Stomach (tissue), 8 donors: ENCODE measurements at regions not wholly inside any gene's neighbourhood (a gene's known extent, or its start where the extent isn't known, plus 50 kb on each side); places are given as distances from the start of the nearest gene placed in this dataset.

Experiments
- DNase-seq, 2 donors: peaks; one replicate each; pipeline versions ENCODE4 v3.0.0 to v3.0.0-alpha.2; 2013 to 2019
- H3K27ac ChIP-seq, 5 donors: fragments of 200-600 bp in 4 of 5; sonication (generic) in 4 of 5; one replicate each; pipeline ENCODE4 v1.5.1; 2013 to 2019; ENCODE audit warnings: mild to moderate bottlenecking in 1 of 5, moderate library complexity in 1 of 5
- H3K27me3 ChIP-seq, 3 donors: fragments of 200-600 bp; sonication (generic); one replicate each; pipeline ENCODE4 v1.5.1; 2017 to 2019; ENCODE audit warnings: mixed run types in 1 of 3
- H3K36me3 ChIP-seq, 4 donors: fragments of 200-600 bp; sonication (generic); 1 replicate in 3 of 4; 2 replicates in 1 of 4; pipeline ENCODE4 v1.5.1; 2016 to 2019
- H3K4me1 ChIP-seq, 4 donors: fragments of 200-600 bp; sonication (generic); one replicate each; pipeline ENCODE4 v1.5.1; 2016 to 2019
- H3K4me3 ChIP-seq, 4 donors: fragments of 200-600 bp; sonication (generic) in 3 of 4; one replicate each; pipeline ENCODE4 v1.5.1; 2016 to 2019; ENCODE audit warnings: mild to moderate bottlenecking in 1 of 4
- H3K9me3 ChIP-seq, 4 donors: fragments of 200-600 bp; sonication (generic); one replicate each; pipeline ENCODE4 v1.5.1; 2016 to 2019
- EP300 ChIP-seq: sonication (generic); formaldehyde crosslinking; IDR thresholded peaks from one replicate; pipeline ENCODE4 v1.6.1; 2017; ENCODE audit warnings: antibody characterized with exemption
- POLR2A ChIP-seq, 4 donors: fragments of 450-650 bp; IDR thresholded peaks; one replicate each; pipeline ENCODE4 v1.6.1; 2016; ENCODE audit warnings: antibody characterized with exemption in 4 of 4, control low read depth in 2 of 4, mild to moderate bottlenecking in 1 of 4, moderate library complexity in 1 of 4
- POLR2AphosphoS5 ChIP-seq, 3 donors: sonication (generic); formaldehyde crosslinking; IDR thresholded peaks; one replicate each; pipeline ENCODE4 v1.6.1; 2016; ENCODE audit warnings: antibody characterized with exemption in 3 of 3
- WGBS, 5 donors: extraction: QIAGEN DNeasy Blood & Tissue Kit in 3 of 5; methylation state at CpG; one replicate each; pipeline versions ENCODE4 v1.1.5 to v1.1.7; 2013 to 2018; 5-methylcytosine and 5-hydroxymethylcytosine counted together
- intact Hi-C: fragments of 100-400 bp; cut with DNase I; formaldehyde crosslinking; loops from one replicate; pipeline ENCODE4 v1.15.1; 2023; ENCODE audit warnings: low total_unique reads
- TF ChIP-seq, protein P1 (sequence below), 7 experiments: fragments of 450-650 bp in 4 of 7; fragments of 200-600 bp in 3 of 7; sonication (generic) in 3 of 7; IDR thresholded peaks; one replicate each; pipeline ENCODE4 v1.5.1; 2016 to 2019; ENCODE audit warnings: antibody characterized with exemption in 7 of 7, control low read depth in 2 of 7, mild to moderate bottlenecking in 1 of 7
- donor health status: healthy with polysubstance abuse.
- donor health status: Bipolar disorder and iron deficiency.
- donor health status: healthy.

DNA sequence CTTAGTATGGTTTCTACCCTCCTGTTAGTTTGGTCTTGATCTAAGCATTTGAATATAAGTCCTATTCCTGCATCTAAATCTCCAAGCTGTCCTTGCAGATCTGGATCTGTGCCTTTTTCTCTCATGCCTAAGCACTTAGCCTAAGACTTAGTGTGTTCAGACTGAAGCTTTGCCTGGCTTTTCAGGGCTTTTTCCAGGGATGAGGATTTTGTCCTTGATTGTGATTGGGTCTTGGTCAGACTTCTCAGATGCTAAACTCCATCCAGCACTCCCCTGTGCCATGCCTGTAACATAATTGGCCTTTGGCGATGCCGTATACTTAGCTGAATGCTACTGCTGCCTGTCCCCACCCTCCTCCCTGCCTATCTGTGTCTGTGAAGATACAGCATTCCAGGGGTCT is 98.1 kb upstream of the NRIP1 start:
- H3K27me3 ChIP-seq: no peaks in the 10 kb centered on the region
- no peaks in the 10 kb centered on the region for H3K9me3 ChIP-seq
- H3K36me3 ChIP-seq: no peaks in the 10 kb centered on the region
- no peak overlapping the region for H3K27ac ChIP-seq
- WGBS, 5 donors: 84 to 97% (median 88%) methylated on average over 2 of the region's 2 CpGs
- intact Hi-C loops: no loop called here
- H3K4me1 ChIP-seq: peaks cover 4 to 12% (median 9%) of the 10 kb centered on the region in 4 donors
- TF ChIP-seq POLR2AphosphoS5 (IDR thresholded peaks at IDR 0.05): no peak
- no peak for TF ChIP-seq EP300
- TF ChIP-seq, protein P1, sequence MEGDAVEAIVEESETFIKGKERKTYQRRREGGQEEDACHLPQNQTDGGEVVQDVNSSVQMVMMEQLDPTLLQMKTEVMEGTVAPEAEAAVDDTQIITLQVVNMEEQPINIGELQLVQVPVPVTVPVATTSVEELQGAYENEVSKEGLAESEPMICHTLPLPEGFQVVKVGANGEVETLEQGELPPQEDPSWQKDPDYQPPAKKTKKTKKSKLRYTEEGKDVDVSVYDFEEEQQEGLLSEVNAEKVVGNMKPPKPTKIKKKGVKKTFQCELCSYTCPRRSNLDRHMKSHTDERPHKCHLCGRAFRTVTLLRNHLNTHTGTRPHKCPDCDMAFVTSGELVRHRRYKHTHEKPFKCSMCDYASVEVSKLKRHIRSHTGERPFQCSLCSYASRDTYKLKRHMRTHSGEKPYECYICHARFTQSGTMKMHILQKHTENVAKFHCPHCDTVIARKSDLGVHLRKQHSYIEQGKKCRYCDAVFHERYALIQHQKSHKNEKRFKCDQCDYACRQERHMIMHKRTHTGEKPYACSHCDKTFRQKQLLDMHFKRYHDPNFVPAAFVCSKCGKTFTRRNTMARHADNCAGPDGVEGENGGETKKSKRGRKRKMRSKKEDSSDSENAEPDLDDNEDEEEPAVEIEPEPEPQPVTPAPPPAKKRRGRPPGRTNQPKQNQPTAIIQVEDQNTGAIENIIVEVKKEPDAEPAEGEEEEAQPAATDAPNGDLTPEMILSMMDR (IDR thresholded peaks at IDR 0.05): no peak
- no peak for TF ChIP-seq POLR2A (IDR thresholded peaks at IDR 0.05)
- no peak for DNase-seq
- H3K4me3 ChIP-seq: no peak overlapping the region

GRCh38 chr21:15164273-15164672 is 99.5 kb upstream of the NRIP1 start:
- Histone ChIP-seq H3K9me3 (no peaks in the 10 kb centered on the region), H3K4me1 (peaks cover 4 to 12% (median 6%) of the 10 kb centered on the region in 4 donors), H3K4me3 (no peak overlapping the region), H3K36me3 (no peaks in the 10 kb centered on the region), H3K27me3 (no peaks in the 10 kb centered on the region), H3K27ac (no peak overlapping the region)
- intact Hi-C loops: no loop called here
- TF ChIP-seq, protein P1 (IDR thresholded peaks at IDR 0.05): no peak
- TF ChIP-seq POLR2A (IDR thresholded peaks at IDR 0.05) (no peak), POLR2AphosphoS5 (IDR thresholded peaks at IDR 0.05) (no peak), EP300 (no peak)
- DNase-seq: no peak
- 83 to 92% (median 88%) methylated on average over 9 of the region's 9 CpGs for WGBS, 5 donors

DNA sequence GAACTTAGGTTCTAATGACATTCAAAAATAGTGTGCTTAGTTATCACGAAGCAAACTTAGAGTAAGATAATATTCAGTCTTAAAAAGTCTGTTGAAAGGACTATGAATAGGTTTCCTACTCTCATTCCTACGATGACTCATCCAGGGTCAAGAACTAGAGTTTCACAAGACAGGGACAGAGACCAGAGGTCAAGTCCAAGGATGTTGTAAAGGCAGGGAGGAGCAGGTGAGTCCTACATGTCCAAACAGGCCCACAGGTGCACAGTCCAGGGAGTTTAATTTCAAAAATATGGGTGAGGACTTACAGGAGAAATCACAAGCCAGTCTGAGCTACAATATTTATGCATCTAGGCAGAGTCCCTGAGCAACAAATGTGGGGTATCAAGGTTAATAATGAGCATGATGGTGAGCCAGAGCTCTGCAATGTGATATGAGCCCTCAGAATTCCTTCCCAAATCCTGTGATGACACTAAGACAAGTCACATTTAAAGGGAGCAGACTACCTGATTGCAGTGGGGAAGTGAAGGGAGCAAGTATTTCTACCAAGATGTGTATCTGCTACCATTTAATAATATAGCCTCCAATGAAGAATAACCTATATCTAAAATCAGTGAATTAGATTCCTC is 100.0 kb upstream of the NRIP1 start:
- Histone ChIP-seq H3K27me3 (no peaks in the 10 kb centered on the region), H3K4me1 (peaks cover 2 to 7% (median 2%) of the 10 kb centered on the region in 4 donors), H3K36me3 (no peaks in the 10 kb centered on the region), H3K27ac (no peak overlapping the region), H3K9me3 (no peaks in the 10 kb centered on the region), H3K4me3 (no peak overlapping the region)
- WGBS, 5 donors: 41 to 59% (median 46%) methylated on average over 2 of the region's 2 CpGs
- intact Hi-C loops: no loop called here
- TF ChIP-seq, protein P1 (IDR thresholded peaks at IDR 0.05): no peak
- TF ChIP-seq EP300 (no peak), POLR2A (IDR thresholded peaks at IDR 0.05) (no peak), POLR2AphosphoS5 (IDR thresholded peaks at IDR 0.05) (no peak)
- peak in 1 of 2 donors; percentile 14 for DNase-seq

- no peaks in the 10 kb centered on the region for H3K36me3 ChIP-seq
- no peak overlapping the region for H3K4me3 ChIP-seq
- no peak overlapping the region for H3K27ac ChIP-seq
- H3K9me3 ChIP-seq: no peaks in the 10 kb centered on the region
- TF ChIP-seq EP300 (no peak), POLR2AphosphoS5 (IDR thresholded peaks at IDR 0.05) (no peak), POLR2A (IDR thresholded peaks at IDR 0.05) (no peak)
- TF ChIP-seq, protein P1 (IDR thresholded peaks at IDR 0.05): no peak
- no peaks in the 10 kb centered on the region for H3K27me3 ChIP-seq
- no peak for DNase-seq
- H3K4me1 ChIP-seq: no peaks in the 10 kb centered on the region
- WGBS, 5 donors: 43 to 60% (median 54%) methylated on average over 2 of the region's 2 CpGs
- intact Hi-C loops: no loop called here
Observed at GRCh38 chr21:15170614-15171013, 105.8 kb upstream of the NRIP1 start.
